ENCODE measurements at regions not wholly inside any gene's neighbourhood (a gene's known extent, or its start where the extent isn't known, plus 50 kb on each side); places are given as distances from the start of the nearest gene placed in this dataset.
"Not testable (repeated sequence)": the region's sequence is repeated elsewhere in the genome, so short reads cannot be mapped to it uniquely, and the experiment has no call there.

DNA sequence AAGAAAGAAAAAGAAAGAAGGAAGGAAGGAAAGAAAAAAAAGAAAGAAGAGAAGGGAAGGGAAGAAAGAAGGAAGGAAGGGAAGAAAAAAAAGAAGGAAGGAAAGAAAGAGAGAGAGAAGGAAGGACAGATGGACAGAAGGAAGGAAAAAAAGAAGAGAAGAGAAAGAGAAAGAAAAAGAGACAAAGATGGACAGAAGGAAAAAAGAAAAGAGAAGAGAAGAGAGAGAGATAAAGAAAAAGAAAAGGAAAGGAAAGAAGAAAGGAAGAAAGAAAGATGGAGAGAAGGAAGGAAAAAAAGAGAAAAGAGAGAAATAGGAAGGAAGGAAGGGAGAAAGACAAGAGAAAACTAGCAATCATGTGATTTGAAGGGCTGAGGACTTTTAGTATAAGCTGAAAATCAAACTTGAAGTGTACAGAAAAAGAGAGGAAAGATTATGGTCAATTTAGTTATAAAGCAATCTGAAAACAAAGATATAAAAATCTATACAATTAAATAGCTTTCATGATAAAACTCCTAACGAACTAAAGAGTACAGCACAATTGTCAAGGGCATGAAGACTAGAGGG, 115.3 kb downstream of the LTN1 start:
- no peak for DNase-seq (ENCODE audit: low read depth)

- DNase-seq (ENCODE audit: low read depth) = no peak
Measured at GRCh38 chr21:28875078-28875477, 117.6 kb downstream of the LTN1 start.

DNA sequence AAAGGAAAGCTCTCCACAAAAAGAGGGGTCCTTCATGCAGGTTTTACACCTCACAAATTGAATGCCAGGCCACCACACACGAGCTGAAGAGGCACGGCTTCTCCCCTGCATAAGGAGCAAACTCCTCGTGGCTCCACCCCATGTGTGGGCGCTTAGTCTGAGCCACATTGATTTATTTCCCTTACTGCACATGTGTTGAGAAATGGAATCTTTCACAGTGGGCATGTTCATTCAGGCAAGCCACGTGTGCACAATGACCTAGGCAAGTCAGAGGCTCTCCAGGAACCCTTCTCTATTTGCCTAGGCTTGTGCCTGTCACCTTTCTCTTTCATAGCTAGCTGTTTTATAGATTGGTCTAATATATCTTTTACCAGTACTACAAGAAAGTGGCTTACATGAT, 120.5 kb downstream of the LTN1 start:
- DNase-seq (ENCODE audit: low read depth) = no peak

DNA sequence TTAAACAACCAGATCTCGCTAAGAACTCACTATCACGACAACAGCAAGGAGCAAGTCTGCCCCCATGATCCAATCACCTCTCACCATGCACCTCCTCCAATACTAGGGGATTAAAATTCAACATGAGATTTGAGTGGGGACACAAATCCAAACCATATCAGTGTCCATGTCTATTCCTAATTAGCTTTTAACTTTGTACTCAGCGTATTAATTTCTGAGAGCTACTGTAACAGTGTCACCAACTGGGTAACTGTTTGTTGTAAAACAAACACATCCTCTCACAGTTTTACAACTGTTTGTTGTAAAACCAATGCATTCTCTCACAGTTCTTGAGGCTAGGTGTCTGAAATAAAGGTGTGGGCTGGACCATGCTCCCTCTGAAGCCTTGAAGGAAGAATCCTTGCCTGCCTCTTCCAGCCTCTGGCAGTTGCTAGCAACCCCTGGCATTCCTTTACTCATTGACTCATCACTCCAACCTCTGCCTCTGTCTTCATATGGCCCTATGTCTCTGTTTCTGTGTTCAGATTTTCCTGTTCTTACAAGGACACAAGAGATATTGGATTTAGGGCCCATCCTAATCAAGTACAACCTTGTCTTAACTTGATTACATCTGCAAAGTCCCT, 121.2 kb downstream of the LTN1 start:
- no peak for DNase-seq (ENCODE audit: low read depth)

DNA sequence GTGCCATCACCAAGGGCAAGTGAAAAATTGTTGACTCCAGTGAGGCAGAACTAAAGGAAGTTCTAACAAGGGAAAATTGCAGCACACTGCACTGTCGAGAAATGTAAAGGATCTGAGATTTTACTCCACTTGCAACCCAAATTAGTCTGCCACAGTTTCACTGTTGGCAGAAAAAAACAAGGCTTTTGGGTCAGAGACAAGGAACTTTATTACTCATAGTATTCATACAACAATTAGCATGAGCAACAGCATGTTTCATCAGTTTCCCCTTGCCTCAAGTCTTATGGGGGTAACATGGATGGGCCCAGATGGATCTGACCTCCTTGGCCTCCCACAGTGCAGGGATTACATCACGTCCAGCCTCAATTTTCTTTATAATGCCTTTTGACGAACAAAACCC, 125.3 kb downstream of the LTN1 start:
- DNase-seq (ENCODE audit: low read depth) = no peak

- DNase-seq (ENCODE audit: low read depth) = no peak
Measured at GRCh38 chr21:28865488-28866186, 127.0 kb downstream of the LTN1 start.

DNA sequence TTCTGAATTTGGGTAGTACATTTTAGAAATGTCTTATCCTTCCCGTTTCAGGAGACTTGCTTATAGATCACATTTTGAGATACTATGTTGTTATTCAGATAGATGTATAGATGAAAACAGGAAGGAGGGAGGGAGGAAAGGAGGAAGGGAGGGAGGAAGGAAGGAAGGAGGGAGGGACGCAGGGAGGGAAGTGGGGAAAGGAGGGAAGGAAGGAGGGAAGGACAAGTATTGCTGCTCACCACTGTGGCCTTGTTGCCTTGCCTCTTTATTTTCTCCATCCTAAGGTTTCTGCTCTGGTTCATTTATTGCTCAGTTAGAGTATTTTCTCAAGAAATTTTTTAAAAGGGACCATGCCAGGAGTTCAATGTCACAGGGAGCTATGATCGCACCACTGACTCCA, 134.3 kb downstream of the LTN1 start:
- DNase-seq (ENCODE audit: low read depth) = no peak

DNA sequence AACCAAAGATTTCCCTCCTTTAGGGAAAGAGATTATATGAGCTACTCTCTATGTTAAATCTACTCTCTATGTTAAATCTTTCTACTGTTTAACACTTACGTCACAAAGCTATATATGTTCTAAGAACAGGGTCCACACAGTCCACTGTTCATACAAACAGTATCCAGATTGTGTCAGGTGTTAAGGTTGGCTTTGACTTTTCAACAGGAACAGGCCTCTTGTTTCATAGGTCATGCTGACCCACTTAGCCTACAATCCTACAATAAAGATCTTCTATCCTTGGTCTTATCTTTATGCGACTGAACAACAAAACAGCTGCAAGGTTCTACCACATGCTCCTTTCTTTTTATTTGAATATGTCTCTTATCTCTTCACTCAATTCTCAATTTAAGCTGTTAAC, 134.9 kb downstream of the LTN1 start:
- no peak for DNase-seq (ENCODE audit: low read depth)

GRCh38 chr21:28856588-28857250, 136.0 kb downstream of the LTN1 start:
- no peak for DNase-seq (ENCODE audit: low read depth)

- no peak for DNase-seq (ENCODE audit: low read depth)
Measured at GRCh38 chr21:28852706-28853105, 140.0 kb downstream of the LTN1 start.

- no peak for DNase-seq (ENCODE audit: low read depth)
Measured at GRCh38 chr21:28851645-28852044, 141.0 kb downstream of the LTN1 start.

- not testable (repeated sequence) for DNase-seq (ENCODE audit: low read depth)
Measured at GRCh38 chr21:28839237-28839636, 153.4 kb downstream of the LTN1 start.

GRCh38 chr21:28837426-28837825, 155.3 kb downstream of the LTN1 start:
- DNase-seq (ENCODE audit: low read depth) = not testable (repeated sequence)

GRCh38 chr21:28836588-28836987, 156.1 kb downstream of the LTN1 start:
- not testable (repeated sequence) for DNase-seq (ENCODE audit: low read depth)

- no peak for DNase-seq (ENCODE audit: low read depth)
Measured at GRCh38 chr21:28834335-28835238, 158.1 kb downstream of the LTN1 start.

DNA sequence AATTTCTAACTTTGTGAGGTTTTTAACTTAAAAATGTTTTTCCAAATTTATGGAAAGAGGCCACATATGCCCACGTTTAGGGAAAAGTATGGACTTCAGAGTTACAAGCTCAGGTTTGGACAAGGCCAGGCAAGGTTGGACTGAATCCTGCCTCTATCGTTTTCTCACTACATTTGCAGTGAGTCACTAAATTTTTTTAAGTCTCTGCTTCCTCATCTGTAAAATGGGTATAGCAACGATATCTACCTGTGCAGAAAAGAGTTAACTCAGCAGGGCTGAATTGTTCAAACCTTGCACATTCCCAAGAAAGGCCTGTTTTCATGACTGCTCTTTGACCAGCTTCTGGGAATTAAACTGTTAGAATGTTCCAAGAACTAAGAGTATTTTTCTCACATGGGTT, 159.1 kb downstream of the LTN1 start:
- DNase-seq (ENCODE audit: low read depth) = no peak

DNA sequence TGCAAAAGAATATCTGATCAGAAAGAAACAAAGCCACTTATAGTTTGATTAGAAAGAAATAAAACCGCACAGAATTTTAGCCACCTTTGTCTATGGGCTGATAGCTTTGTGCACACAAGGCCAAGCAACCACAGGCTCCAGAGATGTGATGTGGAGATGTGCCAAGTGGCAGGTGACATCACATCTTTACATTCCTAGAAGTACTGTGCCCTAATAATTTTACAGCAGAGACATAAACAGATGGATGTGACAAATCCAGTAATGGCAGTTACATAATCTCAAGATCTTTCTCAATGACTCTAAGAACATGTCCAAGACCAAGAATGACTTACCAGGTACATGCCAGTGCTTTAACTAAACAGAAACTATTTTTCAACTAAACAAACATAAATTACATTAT, 159.5 kb downstream of the LTN1 start:
- DNase-seq (ENCODE audit: low read depth) = no peak

DNA sequence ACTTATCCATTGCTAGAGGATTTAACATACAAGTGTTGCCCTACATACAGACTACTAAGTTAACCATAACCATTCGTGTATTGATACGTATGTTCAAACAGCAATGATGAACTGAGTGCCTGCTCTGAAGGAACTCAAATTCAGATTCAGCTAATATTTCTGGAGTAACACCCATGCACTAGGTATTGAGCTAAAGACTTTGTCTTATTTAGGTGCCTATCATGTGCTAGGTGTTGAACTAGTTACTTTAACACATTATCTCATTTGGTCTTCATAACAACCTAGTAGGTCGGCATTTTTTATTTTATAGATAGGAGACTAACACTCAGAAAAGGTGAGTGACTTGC, 160.0 kb downstream of the LTN1 start:
- DNase-seq (ENCODE audit: low read depth) = no peak

DNA sequence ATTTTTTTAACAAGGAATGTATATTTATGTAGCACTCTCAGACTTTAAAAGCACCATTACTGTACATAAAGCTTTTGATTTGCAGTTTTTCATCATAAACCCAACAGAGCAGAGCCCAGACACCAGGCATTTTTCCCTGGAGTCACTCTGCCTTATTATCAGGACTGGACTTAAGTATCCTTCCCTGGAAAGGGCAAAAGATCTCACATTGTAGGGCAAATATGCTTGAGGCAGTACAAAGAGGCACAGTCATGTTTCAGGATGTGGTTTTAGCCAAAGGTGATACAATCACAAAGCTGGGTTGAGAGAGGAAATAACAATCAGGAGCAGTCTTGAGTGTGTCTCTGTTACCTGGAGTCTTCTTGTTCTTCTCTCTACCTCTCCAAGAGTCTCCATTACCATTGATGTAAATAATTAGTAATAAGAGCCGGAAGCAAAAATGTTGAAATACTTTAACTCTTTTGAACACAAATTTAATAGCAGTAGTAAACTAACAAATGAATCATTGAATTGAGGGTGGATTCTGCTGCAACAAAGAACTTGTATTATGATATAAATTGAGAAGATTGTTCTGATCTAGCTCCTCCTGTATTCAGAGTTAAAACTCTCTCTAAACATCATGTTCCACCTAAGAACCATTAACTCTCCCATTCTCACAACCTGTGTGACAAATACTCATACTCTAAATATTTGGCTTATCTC, 160.5 kb downstream of the LTN1 start:
- DNase-seq (ENCODE audit: low read depth) = no peak

- no peak for DNase-seq (ENCODE audit: low read depth)
Measured at GRCh38 chr21:28828981-28829380, 163.7 kb downstream of the LTN1 start.

- DNase-seq (ENCODE audit: low read depth) = no peak
Measured at GRCh38 chr21:28828021-28828420, 164.7 kb downstream of the LTN1 start.

- DNase-seq (ENCODE audit: low read depth) = no peak
Measured at GRCh38 chr21:28827422-28827821, 165.3 kb downstream of the LTN1 start.

All from activated T-cell treated with anti-CD3 and anti-CD28 coated beads for 1 hour (primary cell).